Body of pancreas (tissue), 4 donors: ENCODE measurements at regions not wholly inside any gene's neighbourhood (a gene's known extent, or its start where the extent isn't known, plus 50 kb on each side); places are given as distances from the start of the nearest gene placed in this dataset.

Source experiments
- ATAC-seq: fragments of 150-250 bp; one replicate; pipeline ENCODE4 v1.9.1; 2016
- DNase-seq, 4 donors: peaks; one replicate each; pipeline ENCODE4 v3.0.0-alpha.2; 2019
- H3K27ac ChIP-seq, 4 donors: fragments of 200-600 bp; sonication (generic); 1 replicate in 3 of 4; 2 replicates in 1 of 4; pipeline versions ENCODE4 v1.5.1 to v1.6.1; 2016 to 2019; ENCODE audit warnings: mild to moderate bottlenecking in 1 of 4, mixed read lengths in 1 of 4, moderate library complexity in 1 of 4
- H3K27me3 ChIP-seq, 2 donors: fragments of 200-600 bp; sonication (generic); one replicate each; pipeline ENCODE4 v1.6.0; 2016; ENCODE audit warnings: mild to moderate bottlenecking in 1 of 2
- H3K36me3 ChIP-seq, 2 donors: fragments of 200-600 bp; sonication (generic); replicated peaks in 1 of 2; 2 replicates each; pipeline ENCODE4 v1.5.1; 2016; ENCODE audit warnings: low read depth in 2 of 2; ENCODE audit not compliant: insufficient read depth in 1 of 2
- H3K4me1 ChIP-seq: fragments of 200-600 bp; sonication (generic); one replicate; pipeline ENCODE4 v1.6.0; 2016
- H3K4me3 ChIP-seq, 2 donors: fragments of 200-600 bp; sonication (generic); 1 replicate in 1 of 2; 2 replicates in 1 of 2; pipeline ENCODE4 v1.5.1; 2016 to 2019
- H3K9me3 ChIP-seq, 3 donors: fragments of 200-600 bp; sonication (generic); 1 replicate in 2 of 3; 2 replicates in 1 of 3; pipeline ENCODE4 v1.5.1; 2016
- POLR2A ChIP-seq, 3 donors: fragments of 450-650 bp; IDR thresholded peaks; one replicate each; pipeline ENCODE4 v1.6.1; 2016; ENCODE audit warnings: antibody characterized with exemption in 3 of 3, mild to moderate bottlenecking in 2 of 3
- WGBS, 2 donors: methylation state at CpG; one replicate each; pipeline ENCODE4 v1.1.5; 2017; 5-methylcytosine and 5-hydroxymethylcytosine counted together
- intact Hi-C: fragments of 100-400 bp; cut with DNase I; formaldehyde crosslinking; loops from one replicate; pipeline ENCODE4 v1.15.1; 2023
- TF ChIP-seq, protein P1 (sequence below), 7 experiments: fragments of 450-650 bp in 4 of 7; fragments of 200-600 bp in 3 of 7; sonication (generic) in 3 of 7; IDR thresholded peaks; one replicate each; pipeline ENCODE4 v1.5.1; 2016 to 2019; ENCODE audit warnings: antibody characterized with exemption in 7 of 7

DNA sequence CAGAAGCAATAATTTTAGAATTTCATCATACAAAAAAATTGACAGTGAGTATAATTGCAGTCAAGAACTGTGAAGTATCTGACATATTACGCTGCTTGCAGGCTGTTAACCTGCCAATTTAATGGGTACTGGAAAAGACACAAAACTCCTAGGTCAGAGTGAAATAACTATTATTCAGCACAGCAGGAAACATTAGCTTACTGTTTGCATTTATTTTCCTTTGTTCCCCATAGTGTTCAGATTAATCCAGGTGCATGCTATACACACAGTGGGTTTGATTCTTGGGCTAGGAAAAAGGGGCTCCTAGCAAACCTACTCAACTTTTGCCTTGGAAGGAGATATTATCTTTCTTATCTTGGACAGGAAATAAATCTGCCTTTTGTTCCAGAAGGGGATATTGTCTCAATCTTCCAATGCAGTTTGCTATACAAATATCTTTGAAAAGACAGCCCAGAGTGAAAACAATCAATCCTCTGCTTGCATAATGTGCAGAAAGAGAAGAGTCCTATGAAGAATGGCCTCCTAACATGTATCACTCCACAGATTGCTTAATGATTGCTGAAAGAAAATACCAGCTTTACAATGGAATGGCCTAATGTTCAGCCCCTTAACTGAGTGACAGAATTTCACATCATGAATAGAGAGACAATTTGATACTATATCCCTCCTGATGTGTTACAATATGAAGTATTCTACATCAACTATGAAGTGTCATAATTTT is 443.4 kb downstream of the TBC1D4 start:
- no peak overlapping the region for H3K4me3 ChIP-seq
- no peak for TF ChIP-seq POLR2A (IDR thresholded peaks at IDR 0.05)
- TF ChIP-seq, protein P1, sequence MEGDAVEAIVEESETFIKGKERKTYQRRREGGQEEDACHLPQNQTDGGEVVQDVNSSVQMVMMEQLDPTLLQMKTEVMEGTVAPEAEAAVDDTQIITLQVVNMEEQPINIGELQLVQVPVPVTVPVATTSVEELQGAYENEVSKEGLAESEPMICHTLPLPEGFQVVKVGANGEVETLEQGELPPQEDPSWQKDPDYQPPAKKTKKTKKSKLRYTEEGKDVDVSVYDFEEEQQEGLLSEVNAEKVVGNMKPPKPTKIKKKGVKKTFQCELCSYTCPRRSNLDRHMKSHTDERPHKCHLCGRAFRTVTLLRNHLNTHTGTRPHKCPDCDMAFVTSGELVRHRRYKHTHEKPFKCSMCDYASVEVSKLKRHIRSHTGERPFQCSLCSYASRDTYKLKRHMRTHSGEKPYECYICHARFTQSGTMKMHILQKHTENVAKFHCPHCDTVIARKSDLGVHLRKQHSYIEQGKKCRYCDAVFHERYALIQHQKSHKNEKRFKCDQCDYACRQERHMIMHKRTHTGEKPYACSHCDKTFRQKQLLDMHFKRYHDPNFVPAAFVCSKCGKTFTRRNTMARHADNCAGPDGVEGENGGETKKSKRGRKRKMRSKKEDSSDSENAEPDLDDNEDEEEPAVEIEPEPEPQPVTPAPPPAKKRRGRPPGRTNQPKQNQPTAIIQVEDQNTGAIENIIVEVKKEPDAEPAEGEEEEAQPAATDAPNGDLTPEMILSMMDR (IDR thresholded peaks at IDR 0.05), result no peak

DNA sequence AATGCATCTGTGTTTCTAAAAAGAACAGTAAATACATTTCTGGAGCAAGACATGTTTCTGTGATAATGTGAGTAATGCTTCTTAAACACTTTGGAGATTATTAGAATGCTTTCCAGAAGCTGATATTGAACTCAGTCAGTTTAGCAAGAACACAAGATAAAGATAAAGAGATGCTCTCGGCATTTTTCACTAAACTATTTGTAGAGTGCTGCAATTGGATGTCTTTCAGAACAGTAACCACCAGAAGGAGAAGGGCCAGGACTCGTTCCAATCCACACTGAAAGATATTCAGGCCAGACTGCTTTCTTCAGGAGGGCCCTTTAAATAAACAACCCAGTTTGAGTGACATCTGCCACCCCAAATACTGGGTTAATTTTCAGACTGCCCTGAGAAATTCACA is 456.0 kb downstream of the TBC1D4 start:
- H3K27ac ChIP-seq, result no peak overlapping the region
- H3K9me3 ChIP-seq, result no peaks in the 10 kb centered on the region
- no peaks in the 10 kb centered on the region for H3K4me1 ChIP-seq
- TF ChIP-seq POLR2A (IDR thresholded peaks at IDR 0.05), result no peak
- TF ChIP-seq, protein P1 (IDR thresholded peaks at IDR 0.05), result no peak
- no peak for DNase-seq
- intact Hi-C loops, result no loop called here
- no peak for ATAC-seq
- H3K4me3 ChIP-seq, result no peak overlapping the region
- no peaks in the 10 kb centered on the region for H3K36me3 ChIP-seq
- 29 to 36% methylated on average over 2 of the region's 2 CpGs for WGBS, 2 donors
- no peaks in the 10 kb centered on the region for H3K27me3 ChIP-seq

More for the DNA sequence above, 443.4 kb downstream of the TBC1D4 start:
- Histone ChIP-seq H3K36me3 (no peaks in the 10 kb centered on the region), H3K27me3 (no peaks in the 10 kb centered on the region), H3K9me3 (no peaks in the 10 kb centered on the region), H3K27ac (no peak overlapping the region), H3K4me1 (no peaks in the 10 kb centered on the region)
- WGBS, 2 donors, result 78 to 89% methylated on average over 1 of the region's 1 CpG
- intact Hi-C loops, result no loop called here
- DNase-seq (no peak), ATAC-seq (no peak)

DNA sequence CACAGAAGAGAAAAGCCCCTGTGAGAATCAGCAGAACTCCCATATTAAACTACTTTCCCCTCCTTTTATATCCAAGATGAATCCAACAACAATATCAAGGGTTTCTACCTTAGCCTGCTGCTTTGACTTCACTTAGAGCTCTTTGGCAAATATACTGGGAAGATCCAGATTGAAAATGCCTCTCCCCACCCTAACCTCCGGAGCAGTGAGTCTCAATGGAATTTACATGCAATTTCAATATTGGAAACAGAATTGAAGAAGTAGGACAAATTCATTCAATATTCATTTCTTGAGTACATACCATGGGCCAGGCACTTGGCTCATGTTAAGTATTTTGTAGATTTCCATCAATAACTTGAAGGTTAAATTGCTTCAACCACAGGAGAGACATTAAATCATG is 457.4 kb downstream of the TBC1D4 start:
- intact Hi-C loops, result no loop called here
- H3K27me3 ChIP-seq, result no peaks in the 10 kb centered on the region
- no peaks in the 10 kb centered on the region for H3K4me1 ChIP-seq
- H3K36me3 ChIP-seq, result no peaks in the 10 kb centered on the region
- ATAC-seq (no peak), DNase-seq (no peak)
- WGBS, 2 donors, result 52 to 89% methylated on average over 1 of the region's 1 CpG
- no peak overlapping the region for H3K4me3 ChIP-seq
- no peaks in the 10 kb centered on the region for H3K9me3 ChIP-seq
- TF ChIP-seq POLR2A (IDR thresholded peaks at IDR 0.05), result no peak
- TF ChIP-seq, protein P1 (IDR thresholded peaks at IDR 0.05), result no peak
- no peak overlapping the region for H3K27ac ChIP-seq

DNA sequence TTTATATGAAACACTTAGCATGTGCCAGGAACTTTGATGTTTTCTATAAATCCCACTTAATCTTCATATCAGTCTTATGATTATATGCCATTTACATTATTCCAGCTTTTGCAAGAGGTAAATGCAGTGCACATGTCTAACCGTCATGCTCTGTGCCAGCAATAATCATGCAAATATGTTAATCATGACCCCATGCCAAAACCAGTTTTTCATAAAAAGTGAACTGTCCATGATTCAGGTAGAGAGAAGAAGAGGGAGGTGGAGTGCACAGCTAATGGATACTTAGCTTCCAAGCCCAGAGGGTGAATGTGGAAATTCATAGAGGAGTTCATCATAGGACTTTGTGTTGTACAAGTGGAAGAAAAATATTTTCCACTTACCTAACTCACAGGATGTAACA is 458.4 kb downstream of the TBC1D4 start:
- WGBS, 2 donors, result 79 to 82% methylated on average over 1 of the region's 1 CpG
- H3K4me3 ChIP-seq, result no peak overlapping the region
- H3K9me3 ChIP-seq, result no peaks in the 10 kb centered on the region
- H3K27ac ChIP-seq, result no peak overlapping the region
- no peak for ATAC-seq
- TF ChIP-seq, protein P1 (IDR thresholded peaks at IDR 0.05), result no peak
- TF ChIP-seq POLR2A (IDR thresholded peaks at IDR 0.05), result no peak
- intact Hi-C loops, result no loop called here
- H3K36me3 ChIP-seq, result no peaks in the 10 kb centered on the region
- H3K27me3 ChIP-seq, result no peaks in the 10 kb centered on the region
- no peak for DNase-seq
- no peaks in the 10 kb centered on the region for H3K4me1 ChIP-seq

DNA sequence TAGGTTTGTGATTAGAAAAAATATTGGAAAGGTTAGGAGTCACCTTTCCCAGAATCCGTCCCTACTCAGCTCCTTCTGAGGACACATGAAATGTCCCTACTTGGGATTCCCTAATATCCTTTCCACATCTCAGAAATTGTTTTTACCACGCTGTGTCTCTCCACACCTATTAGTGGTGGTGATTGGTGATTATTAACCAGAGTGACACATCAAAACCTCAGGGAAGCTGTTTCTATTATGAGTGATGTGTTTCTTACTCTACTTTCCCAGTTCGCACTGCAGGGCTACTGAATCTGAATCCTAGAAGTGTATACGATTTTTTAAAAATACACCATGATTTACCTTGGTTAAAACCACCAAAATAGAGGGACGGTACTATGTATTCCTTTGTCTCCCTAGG is 460.8 kb downstream of the TBC1D4 start:
- ATAC-seq, result no peak

More for the DNA sequence above, 460.8 kb downstream of the TBC1D4 start:
- DNase-seq, result no peak
- Histone ChIP-seq H3K36me3 (no peaks in the 10 kb centered on the region), H3K4me1 (no peaks in the 10 kb centered on the region), H3K4me3 (no peak overlapping the region), H3K27ac (no peak overlapping the region), H3K9me3 (no peaks in the 10 kb centered on the region), H3K27me3 (no peaks in the 10 kb centered on the region)
- no peak for TF ChIP-seq POLR2A (IDR thresholded peaks at IDR 0.05)
- TF ChIP-seq, protein P1 (IDR thresholded peaks at IDR 0.05), result no peak
- intact Hi-C loops, result no loop called here
- 40 to 41% methylated on average over 5 of the region's 5 CpGs for WGBS, 2 donors
